Suprapubic skin (tissue), 4 donors: ENCODE measurements at regions not wholly inside any gene's neighbourhood (a gene's known extent, or its start where the extent isn't known, plus 50 kb on each side); places are given as distances from the start of the nearest gene placed in this dataset.

ENCODE experiments used
- POLR2A ChIP-seq, 2 donors: fragments of 450-650 bp; IDR thresholded peaks; one replicate each; pipeline ENCODE4 v1.6.1; 2017; ENCODE audit warnings: antibody characterized with exemption in 2 of 2, mild to moderate bottlenecking in 2 of 2, moderate library complexity in 2 of 2
- POLR2AphosphoS5 ChIP-seq, 3 donors: sonication (generic); formaldehyde crosslinking; IDR thresholded peaks; one replicate each; pipeline ENCODE4 v1.6.1; 2017; ENCODE audit warnings: antibody characterized with exemption in 3 of 3
- TF ChIP-seq, protein P1 (sequence below), 2 donors: fragments of 200-600 bp in 1 of 2; fragments of 450-650 bp in 1 of 2; sonication (generic) in 1 of 2; IDR thresholded peaks; one replicate each; pipeline ENCODE4 v1.5.1; 2016 to 2019; ENCODE audit warnings: antibody characterized with exemption in 2 of 2, mild to moderate bottlenecking in 1 of 2, moderate library complexity in 1 of 2

DNA sequence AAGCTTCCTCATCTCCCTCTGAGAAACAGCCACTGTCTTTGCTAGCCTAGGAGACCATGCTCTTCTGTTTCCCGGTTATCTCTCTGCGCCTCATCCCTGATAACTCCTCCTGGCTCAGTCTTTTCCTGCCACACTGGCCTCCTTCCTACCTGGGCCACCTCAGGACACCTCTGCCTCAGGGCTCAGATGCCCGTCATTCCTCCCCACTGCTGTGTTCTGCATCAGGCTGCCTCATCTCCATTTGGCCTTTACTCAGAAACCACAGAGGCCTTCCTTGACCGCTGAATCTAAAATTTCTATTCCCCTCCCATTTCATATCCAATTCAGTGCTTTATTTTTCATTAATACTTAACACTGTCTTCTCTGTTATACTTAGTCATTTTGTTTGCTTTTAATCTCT, 311.0 kb upstream of the RGS6 start:
- TF ChIP-seq POLR2A (IDR thresholded peaks at IDR 0.05) (no peak), POLR2AphosphoS5 (IDR thresholded peaks at IDR 0.05) (no peak)
- TF ChIP-seq, protein P1, sequence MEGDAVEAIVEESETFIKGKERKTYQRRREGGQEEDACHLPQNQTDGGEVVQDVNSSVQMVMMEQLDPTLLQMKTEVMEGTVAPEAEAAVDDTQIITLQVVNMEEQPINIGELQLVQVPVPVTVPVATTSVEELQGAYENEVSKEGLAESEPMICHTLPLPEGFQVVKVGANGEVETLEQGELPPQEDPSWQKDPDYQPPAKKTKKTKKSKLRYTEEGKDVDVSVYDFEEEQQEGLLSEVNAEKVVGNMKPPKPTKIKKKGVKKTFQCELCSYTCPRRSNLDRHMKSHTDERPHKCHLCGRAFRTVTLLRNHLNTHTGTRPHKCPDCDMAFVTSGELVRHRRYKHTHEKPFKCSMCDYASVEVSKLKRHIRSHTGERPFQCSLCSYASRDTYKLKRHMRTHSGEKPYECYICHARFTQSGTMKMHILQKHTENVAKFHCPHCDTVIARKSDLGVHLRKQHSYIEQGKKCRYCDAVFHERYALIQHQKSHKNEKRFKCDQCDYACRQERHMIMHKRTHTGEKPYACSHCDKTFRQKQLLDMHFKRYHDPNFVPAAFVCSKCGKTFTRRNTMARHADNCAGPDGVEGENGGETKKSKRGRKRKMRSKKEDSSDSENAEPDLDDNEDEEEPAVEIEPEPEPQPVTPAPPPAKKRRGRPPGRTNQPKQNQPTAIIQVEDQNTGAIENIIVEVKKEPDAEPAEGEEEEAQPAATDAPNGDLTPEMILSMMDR (IDR thresholded peaks at IDR 0.05), result no peak
